IMR-90 (cell line): ENCODE measurements at regions not wholly inside any gene's neighbourhood (a gene's known extent, or its start where the extent isn't known, plus 50 kb on each side); places are given as distances from the start of the nearest gene placed in this dataset.

ENCODE experiments used
- ATAC-seq: fragments of 200-7000 bp; cut with Tn5 transposase; 2 replicates; pipeline ENCODE4 v1.9.1; 2020; ENCODE audit warnings: low read depth, mild to moderate bottlenecking, moderate library complexity
- BruUV-seq: library from RNA; stranded (reverse); fragments of 400-500 nt; replicated peaks from 2 replicates; lab custom pipeline; 2021; lab: Mats Ljungman, UMichigan
- CTCF ChIA-PET: fragments of 300-600 bp; formaldehyde crosslinking; extraction: SDS; loops from one replicate; lab custom pipeline; 2021; ENCODE audit warnings: antibody characterized with exemption; lab: Yijun Ruan, JAX
- POLR2A ChIA-PET: fragments of 300-600 bp; sonication (Branson Sonifier 250); formaldehyde crosslinking; loops from one replicate; lab custom pipeline; 2022; ENCODE audit warnings: antibody characterized with exemption; ENCODE audit not compliant: unreplicated experiment; lab: Charles Lee
- DNase-seq: peaks from one replicate; pipeline ENCODE4 v3.0.0; 2013
- H2AFZ ChIP-seq: replicated peaks from 2 replicates; pipeline ENCODE3; 2013; ENCODE audit warnings: low read length, mild to moderate bottlenecking; ENCODE audit not compliant: poor library complexity
- H2AK5ac ChIP-seq: 2 replicates; pipeline ENCODE4 v1.6.1; 2013; ENCODE audit warnings: low read depth, low read length, inconsistent platforms
- H2AK9ac ChIP-seq: replicated peaks from 2 replicates; pipeline ENCODE3; 2013; ENCODE audit warnings: mild to moderate bottlenecking, low read depth, low read length, moderate library complexity; ENCODE audit not compliant: poor library complexity
- H2BK120ac ChIP-seq: 2 replicates; pipeline ENCODE4 v1.6.1; 2013; ENCODE audit warnings: low read depth, low read length, inconsistent platforms
- H2BK15ac ChIP-seq: 3 replicates; pipeline ENCODE4 v1.6.1; 2013; ENCODE audit warnings: low read depth, low read length, inconsistent platforms
- H2BK20ac ChIP-seq: 2 replicates; pipeline ENCODE4 v1.6.1; 2013; ENCODE audit warnings: low read depth, mild to moderate bottlenecking, inconsistent platforms, low read length, moderate library complexity
- H2BK5ac ChIP-seq: 2 replicates; pipeline ENCODE4 v1.6.1; 2013; ENCODE audit warnings: mild to moderate bottlenecking, low read depth, low read length, inconsistent platforms; ENCODE audit not compliant: poor library complexity, severe bottlenecking
- H3K14ac ChIP-seq: replicated peaks from 2 replicates; pipeline ENCODE4 v1.6.1; 2013; ENCODE audit warnings: low read depth, low read length, inconsistent platforms
- H3K18ac ChIP-seq: 2 replicates; pipeline ENCODE4 v1.6.1; 2013; ENCODE audit warnings: low read depth, low read length, control low read depth
- H3K23ac ChIP-seq: 2 replicates; pipeline ENCODE4 v1.6.1; 2013; ENCODE audit warnings: low read depth, low read length, inconsistent platforms
- H3K27ac ChIP-seq: 2 replicates; pipeline ENCODE4 v1.5.1; 2013; ENCODE audit warnings: mild to moderate bottlenecking, control low read depth, low read length; ENCODE audit not compliant: insufficient read depth
- H3K27me3 ChIP-seq: 2 replicates; pipeline ENCODE4 v1.6.1; 2013; ENCODE audit warnings: low read length; ENCODE audit not compliant: control insufficient read depth, insufficient read depth
- H3K36me3 ChIP-seq: 2 replicates; pipeline ENCODE4 v1.6.1; 2013; ENCODE audit warnings: low read length, mixed read lengths; ENCODE audit not compliant: control insufficient read depth, insufficient read depth
- H3K4ac ChIP-seq: 2 replicates; pipeline ENCODE4 v1.6.1; 2013; ENCODE audit warnings: low read depth, low read length, inconsistent platforms
- H3K4me1 ChIP-seq: 2 replicates; pipeline ENCODE4 v1.6.1; 2013; ENCODE audit warnings: low read length, mixed read lengths; ENCODE audit not compliant: control insufficient read depth, insufficient read depth
- H3K4me2 ChIP-seq: 2 replicates; pipeline ENCODE4 v1.6.1; 2013; ENCODE audit warnings: low read depth, mild to moderate bottlenecking, control low read depth, low read length, moderate library complexity
- H3K4me3 ChIP-seq: 2 replicates; pipeline ENCODE4 v1.5.1; 2013; ENCODE audit warnings: low read depth, mild to moderate bottlenecking, control low read depth, low read length, moderate library complexity; ENCODE audit not compliant: insufficient read depth
- H3K56ac ChIP-seq: 2 replicates; pipeline ENCODE4 v1.6.1; 2013; ENCODE audit warnings: low read length, inconsistent platforms; ENCODE audit not compliant: insufficient read depth; ENCODE audit errors: extremely low read depth
- H3K79me1 ChIP-seq, 2 experiments: 2 replicates each; pipeline ENCODE4 v1.6.1; 2013; ENCODE audit warnings: low read length in 2 of 2, inconsistent platforms in 1 of 2, low read depth in 1 of 2
- H3K9ac ChIP-seq: 2 replicates; pipeline ENCODE4 v1.6.1; 2013; ENCODE audit warnings: low read depth, low read length, control low read depth
- H3K9me1 ChIP-seq: 2 replicates; pipeline ENCODE4 v1.6.1; 2013; ENCODE audit warnings: low read length, inconsistent platforms; ENCODE audit not compliant: insufficient read depth
- H3K9me3 ChIP-seq: 2 replicates; pipeline ENCODE4 v1.6.1; 2013; ENCODE audit warnings: low read length; ENCODE audit not compliant: control insufficient read depth, insufficient read depth
- H4K20me1 ChIP-seq: 2 replicates; pipeline ENCODE4 v1.6.1; 2013; ENCODE audit warnings: low read length, inconsistent platforms; ENCODE audit not compliant: insufficient read depth
- H4K5ac ChIP-seq: 2 replicates; pipeline ENCODE4 v1.6.1; 2013; ENCODE audit warnings: mild to moderate bottlenecking, low read depth, low read length, control low read depth
- H4K8ac ChIP-seq, 2 experiments: 2 replicates each; pipeline ENCODE4 v1.6.1; 2013; ENCODE audit warnings: low read depth in 2 of 2, low read length in 2 of 2, control low read depth in 1 of 2, inconsistent platforms in 1 of 2
- H4K91ac ChIP-seq: 2 replicates; pipeline ENCODE4 v1.6.1; 2013; ENCODE audit warnings: low read depth, low read length, inconsistent platforms; ENCODE audit not compliant: insufficient read depth
- CEBPB ChIP-seq: IDR thresholded peaks from 2 replicates; pipeline ENCODE4 v1.6.1; 2012; ENCODE audit warnings: low read depth, low read length, improper control_type of control experiment
- POLR2A ChIP-seq: IDR thresholded peaks from 2 replicates; pipeline ENCODE4 v1.6.1; 2012; ENCODE audit warnings: mild to moderate bottlenecking, low read depth, low read length
- WGBS, 2 experiments: methylation state at CpG; one replicate each; pipeline versions ENCODE4 v1.1.5 to v1.1.7; 2013; ENCODE audit warnings: missing lambda C conversion rate in 2 of 2; ENCODE audit not compliant: insufficient read length in 1 of 2; ENCODE audit errors: extremely low coverage in 2 of 2; 5-methylcytosine and 5-hydroxymethylcytosine counted together
- dilution Hi-C: fragments of 300-500 bp; cut with HindIII; formaldehyde crosslinking; loops from one replicate; pipeline ENCODE4 v1.14.3; 2018; ENCODE audit warnings: low sequenced_read_pairs; ENCODE audit not compliant: unreplicated experiment
- in situ Hi-C: fragments of 300-500 bp; cut with MboI; formaldehyde crosslinking; loops from 3 replicates; pipeline ENCODE4 v1.14.3; 2019; ENCODE audit warnings: low sequenced_read_pairs, inconsistent platforms, mixed read lengths
- intact Hi-C: fragments of 100-400 bp; cut with micrococcal nuclease; formaldehyde crosslinking; loops from 2 replicates; pipeline ENCODE4 v1.10.0; 2022

DNA sequence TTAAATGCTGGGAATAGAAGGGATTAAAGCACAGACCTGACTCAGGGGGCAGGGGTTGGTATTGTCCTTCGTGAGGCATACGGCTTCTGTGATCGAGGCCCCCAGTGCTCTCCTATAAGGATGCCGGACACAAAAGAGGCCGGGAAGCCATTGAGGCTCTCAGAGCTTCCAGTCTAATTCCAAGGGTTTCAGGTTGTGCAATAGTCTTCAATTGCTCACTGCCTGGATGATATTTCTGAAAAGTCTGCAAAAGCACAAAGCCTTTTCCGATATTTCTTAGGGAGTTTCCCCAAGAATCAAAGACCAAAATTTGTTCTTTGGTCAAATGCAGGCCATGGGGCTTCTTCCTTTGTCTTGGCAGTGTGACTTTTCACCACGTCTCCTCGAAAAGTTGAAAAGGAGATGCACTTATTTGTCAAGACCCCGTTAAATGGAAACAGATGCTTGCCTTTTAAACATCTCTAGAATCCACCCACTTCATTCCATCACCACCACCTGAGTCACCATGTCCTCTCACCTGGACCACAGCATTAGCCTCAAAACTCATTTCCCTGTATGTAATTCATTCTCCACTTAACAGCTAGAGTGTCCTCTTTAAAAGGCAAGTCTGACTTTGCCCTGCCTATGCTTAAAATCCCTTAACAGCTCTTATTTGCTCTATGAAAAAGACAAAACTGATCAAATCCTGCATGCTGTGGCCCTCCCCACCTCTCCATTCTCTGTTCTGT lies 134.8 kb upstream of the NAMPT start:
- 96% methylated on average over 5 of the region's 9 CpGs; no CpG with 5 or more reads in 1 of the 2 experiments for WGBS, 2 experiments
- no peak for ATAC-seq
- H3K27ac ChIP-seq = no peak overlapping the region
- no peak overlapping the region for H3K4ac ChIP-seq
- H3K9me1 ChIP-seq = peaks cover 14% of the 10 kb centered on the region
- H3K36me3 ChIP-seq = no peaks in the 10 kb centered on the region
- TF ChIP-seq POLR2A = no peak
- peak; percentile 68; the same call in 1 of the 2 replicates for TF ChIP-seq CEBPB
- no peak overlapping the region for H2BK120ac ChIP-seq
- no peak for DNase-seq
- no peaks in the 10 kb centered on the region for H3K27me3 ChIP-seq
- no peak overlapping the region for H2AFZ ChIP-seq
- no peak overlapping the region for H3K23ac ChIP-seq
- no TSS peak for BruUV-seq
- intact Hi-C loops = no loop called here
- H3K18ac ChIP-seq = no peak overlapping the region
- H2BK15ac ChIP-seq = no peak overlapping the region
- dilution Hi-C loops = no loop called here
- H3K9me3 ChIP-seq = no peaks in the 10 kb centered on the region; the same call in none of the 2 replicates
- H2BK5ac ChIP-seq = no peak overlapping the region
- no peak overlapping the region for H3K4me3 ChIP-seq
- H4K8ac ChIP-seq = no peak overlapping the region
- H3K79me1 ChIP-seq = 0 out of 4 replicates have a peak, but pooled peaks cover 0 to 3% of the 10 kb centered on the region in 2 experiments
- no peak overlapping the region for H3K56ac ChIP-seq
- H3K14ac ChIP-seq = no peak overlapping the region
- H2BK20ac ChIP-seq = no peak overlapping the region
- POLR2A ChIA-PET = no interaction called here
- H3K9ac ChIP-seq = no peak overlapping the region
- CTCF ChIA-PET = no interaction called here
- no peak overlapping the region for H3K4me2 ChIP-seq
- H4K20me1 ChIP-seq = no peaks in the 10 kb centered on the region
- H4K5ac ChIP-seq = no peak overlapping the region
- H4K91ac ChIP-seq = no peak overlapping the region; the same call in 1 of the 2 replicates
- in situ Hi-C loops = no loop called here
- H3K4me1 ChIP-seq = peaks cover 20% of the 10 kb centered on the region
- peak overlapping the region; percentile 23; the same call in 1 of the 2 replicates for H2AK5ac ChIP-seq
- H2AK9ac ChIP-seq = no peak overlapping the region
